A549 (cell line): ENCODE measurements at regions not wholly inside any gene's neighbourhood (a gene's known extent, or its start where the extent isn't known, plus 50 kb on each side); places are given as distances from the start of the nearest gene placed in this dataset.

Source experiments
- ATAC-seq, 2 experiments: fragments of 200-7000 bp in 1 of 2; fragments of >200 bp in 1 of 2; cut with Nextera tagmentation in 1 of 2; cut with Tn5 transposase in 1 of 2; 3 replicates each; pipeline versions ENCODE4 v1.8.0 to v1.9.1; 2018 to 2020; ENCODE audit warnings: mild to moderate bottlenecking in 1 of 2, moderate library complexity in 1 of 2
- CTCF ChIA-PET: fragments of 300-600 bp; sonication (Branson Sonifier 250); formaldehyde crosslinking; extraction: SDS; loops from one replicate; lab custom pipeline; 2021; ENCODE audit warnings: antibody characterized with exemption, inconsistent platforms; lab: Yijun Ruan, JAX
- POLR2A ChIA-PET: fragments of 350-600 bp; formaldehyde crosslinking; extraction: SDS; loops from one replicate; lab custom pipeline; 2021; ENCODE audit warnings: antibody characterized with exemption, inconsistent platforms; lab: Yijun Ruan, JAX
- DNase-seq, 2 experiments: peaks; one replicate each; pipeline versions ENCODE4 v3.0.0 to v3.0.0-alpha.2; 2011 to 2016; ENCODE audit warnings: low read depth in 1 of 2, low spot score in 1 of 2
- FAIRE-seq: peaks from 2 replicates; lab custom pipeline; 2011; peaks lifted over from hg19 to GRCh38; lab: Jason Lieb, UNC
- H3K27ac ChIP-seq, 2 experiments: fragments of >200 bp; sonication (Bioruptor Twin); formaldehyde crosslinking; 3 replicates each; pipeline ENCODE4 v1.5.1; 2016 to 2017
- H3K4me1 ChIP-seq: fragments of >200 bp; sonication (Bioruptor Twin); formaldehyde crosslinking; 3 replicates; pipeline ENCODE4 v1.6.1; 2016
- H3K4me2 ChIP-seq: fragments of >200 bp; sonication (Bioruptor Twin); formaldehyde crosslinking; 3 replicates; pipeline ENCODE4 v1.6.1; 2016
- H3K4me3 ChIP-seq: fragments of >200 bp; sonication (Bioruptor Twin); formaldehyde crosslinking; 3 replicates; pipeline ENCODE4 v1.5.1; 2016
- H3K9me3 ChIP-seq: fragments of >200 bp; sonication (Bioruptor Twin); formaldehyde crosslinking; 3 replicates; pipeline ENCODE4 v1.6.1; 2016
- CBX8 ChIP-seq: fragments of 200-600 bp; sonication (generic); IDR thresholded peaks from 2 replicates; pipeline ENCODE4 v1.6.1; 2016
- CEBPB ChIP-seq, 2 experiments: fragments of >200 bp in 1 of 2; sonication (Bioruptor Twin) in 1 of 2; formaldehyde crosslinking in 1 of 2; IDR thresholded peaks; 2 replicates each; pipeline ENCODE4 v1.6.1; 2012 to 2016
- CHD4 ChIP-seq: fragments of 200-600 bp; sonication (generic); IDR thresholded peaks from 2 replicates; pipeline ENCODE4 v1.6.1; 2016; ENCODE audit warnings: antibody characterized with exemption, mild to moderate bottlenecking, borderline replicate concordance
- EHF ChIP-seq: fragments of 250-450 bp; sonication (Bioruptor Pico); IDR thresholded peaks from 2 replicates; pipeline ENCODE4 v1.5.0; 2020; ENCODE audit warnings: mild to moderate bottlenecking
- ESRRA ChIP-seq: fragments of 150-350 bp; IDR thresholded peaks from 2 replicates; pipeline ENCODE4 v1.6.1; 2014; ENCODE audit warnings: mild to moderate bottlenecking, low read length, borderline replicate concordance
- GATA3 ChIP-seq: IDR thresholded peaks from 2 replicates; pipeline ENCODE4 v1.6.1; 2012; ENCODE audit warnings: borderline replicate concordance
- HOXA7 ChIP-seq: fragments of 250-450 bp; sonication (Bioruptor Pico); IDR thresholded peaks from 2 replicates; pipeline ENCODE4 v1.5.0; 2020; ENCODE audit warnings: mild to moderate bottlenecking, moderate library complexity
- HOXB13 ChIP-seq: fragments of 250-450 bp; sonication (Bioruptor Pico); IDR thresholded peaks from 2 replicates; pipeline ENCODE4 v1.5.0; 2020; ENCODE audit warnings: low read depth, mild to moderate bottlenecking, moderate library complexity
- JUNB ChIP-seq: fragments of >200 bp; sonication (Bioruptor Twin); formaldehyde crosslinking; IDR thresholded peaks from 2 replicates; pipeline ENCODE4 v1.6.1; 2016
- KDM5A ChIP-seq: fragments of 200-600 bp; sonication (generic); IDR thresholded peaks from 2 replicates; pipeline ENCODE4 v1.6.1; 2016; ENCODE audit warnings: antibody characterized with exemption, mild to moderate bottlenecking
- MAZ ChIP-seq: fragments of 150-350 bp; IDR thresholded peaks from 2 replicates; pipeline ENCODE4 v1.6.1; 2014; ENCODE audit warnings: antibody characterized with exemption, low read depth, low read length, borderline replicate concordance
- NR3C1 ChIP-seq: fragments of >200 bp; sonication (Bioruptor Twin); formaldehyde crosslinking; IDR thresholded peaks from 3 replicates; pipeline ENCODE4 v1.6.1; 2017
- POLR2AphosphoS2 ChIP-seq: conservative IDR thresholded peaks from 2 replicates; pipeline ENCODE4 v1.6.1; 2012; ENCODE audit warnings: low read length, improper control_type of control experiment, inconsistent platforms
- RARB ChIP-seq: fragments of 250-450 bp; sonication (Bioruptor Pico); IDR thresholded peaks from 2 replicates; pipeline ENCODE4 v1.8.0; 2021; ENCODE audit warnings: mild to moderate bottlenecking, moderate library complexity
- SMC3 ChIP-seq: fragments of >200 bp; sonication (Bioruptor Twin); formaldehyde crosslinking; IDR thresholded peaks from 3 replicates; pipeline ENCODE4 v1.6.1; 2018; ENCODE audit warnings: inconsistent platforms
- TFCP2L1 ChIP-seq: fragments of 250-450 bp; sonication (Bioruptor Pico); IDR thresholded peaks from 2 replicates; pipeline ENCODE4 v1.5.0; 2021; ENCODE audit warnings: mild to moderate bottlenecking
- ZC3H11A ChIP-seq: fragments of 450-650 bp; IDR thresholded peaks from 2 replicates; pipeline ENCODE4 v1.6.1; 2014; ENCODE audit warnings: antibody characterized with exemption, mild to moderate bottlenecking
- ZFP36 ChIP-seq: fragments of 450-650 bp; IDR thresholded peaks from 2 replicates; pipeline ENCODE4 v1.6.1; 2014; ENCODE audit warnings: borderline replicate concordance; ENCODE audit not compliant: partially characterized antibody
- WGBS: methylation state at CpG from one replicate; pipeline ENCODE4 v1.1.6; 2017; ENCODE audit errors: missing lambda C conversion rate; 5-methylcytosine and 5-hydroxymethylcytosine counted together
- TF ChIP-seq, protein P1 (sequence below): IDR thresholded peaks from 2 replicates; pipeline ENCODE4 v1.6.1; 2012; ENCODE audit warnings: low read depth, borderline replicate concordance
- TF ChIP-seq, protein P2 (sequence below): IDR thresholded peaks from 2 replicates; pipeline ENCODE4 v1.6.1; 2012
- TF ChIP-seq, protein P3 (sequence below): fragments of 250-450 bp; sonication (Bioruptor Pico); IDR thresholded peaks from 2 replicates; pipeline ENCODE4 v1.5.0; 2020; ENCODE audit warnings: low read depth, mild to moderate bottlenecking, moderate library complexity

DNA sequence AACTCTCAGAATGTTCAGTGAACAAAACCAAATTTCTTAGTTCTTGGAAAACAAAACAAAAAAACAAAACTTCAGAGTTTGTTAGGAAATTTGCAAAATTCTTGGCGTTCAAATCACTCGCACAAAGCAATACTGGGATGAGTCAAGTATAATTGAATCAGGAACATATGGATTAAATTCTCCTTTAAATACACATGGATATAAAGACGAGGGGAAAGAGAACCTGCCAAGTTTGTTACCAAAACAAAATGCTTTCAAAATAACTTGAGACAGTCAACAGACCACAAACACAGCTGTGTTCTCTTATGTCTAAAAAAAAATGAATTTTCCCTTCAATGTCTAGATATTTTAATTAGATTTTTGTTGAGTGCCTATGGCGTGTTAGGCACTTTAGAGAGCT is 93.5 kb upstream of the MPP7 start:
- no peak overlapping the region for H3K27ac ChIP-seq
- ATAC-seq (no peak), FAIRE-seq (no peak), DNase-seq (no peak)
- TF ChIP-seq HOXB13 (CRISPR knock-in tag), result no peak
- 51% methylated on average over 4 of the region's 4 CpGs for WGBS
- CTCF ChIA-PET, result interaction anchor here (1.2 to 1.6 kb wide), 3 partner anchors 10 to 145 kb away, joined by 4 to 10 read pairs (median 9); no protein-coding TSS in a partner anchor
- POLR2A ChIA-PET, result no interaction called here
- H3K4me3 ChIP-seq, result no peak overlapping the region
- no peaks in the 10 kb centered on the region for H3K4me1 ChIP-seq
- H3K9me3 ChIP-seq, result no peaks in the 10 kb centered on the region
- H3K4me2 ChIP-seq, result no peak overlapping the region

DNA sequence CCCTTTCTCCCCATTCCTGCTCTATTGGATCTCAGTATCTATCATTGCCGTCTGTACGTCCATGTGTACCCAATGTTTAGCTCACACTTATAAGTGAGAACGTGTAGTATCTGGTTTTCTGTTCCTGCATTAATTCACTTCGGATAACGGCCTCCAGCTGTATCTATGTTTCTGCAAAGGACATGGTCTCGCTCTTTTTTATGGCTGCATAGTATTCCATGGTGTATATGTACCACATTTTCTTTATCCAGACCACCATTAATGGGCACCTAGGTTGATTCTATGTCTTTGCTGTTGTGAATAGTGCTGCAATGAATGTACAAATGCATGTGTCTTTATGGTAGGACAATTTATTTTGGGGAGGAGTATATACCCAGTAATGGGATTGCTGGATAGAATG is 94.4 kb upstream of the MPP7 start:
- Histone ChIP-seq H3K4me2 (no peak overlapping the region), H3K27ac (no peak overlapping the region), H3K9me3 (no peaks in the 10 kb centered on the region), H3K4me3 (no peak overlapping the region), H3K4me1 (no peaks in the 10 kb centered on the region)
- ChIA-PET POLR2A (no interaction called here), CTCF (interaction anchor here (1.2 to 1.6 kb wide), 3 partner anchors 11 to 951 kb away, joined by 3 to 10 read pairs (median 4); no protein-coding TSS in a partner anchor)
- no peak for FAIRE-seq
- TF ChIP-seq HOXA7 (no peak), EHF (CRISPR knock-in tag) (no peak), CBX8 (no peak), ESRRA (no peak), CEBPB (IDR thresholded peaks at IDR 0.05) (no peak), POLR2AphosphoS2 (no peak), KDM5A (no peak), ZFP36 (no peak), HOXB13 (CRISPR knock-in tag) (no peak), MAZ (no peak), ZC3H11A (no peak), NR3C1 (no peak)
- TF ChIP-seq, protein P1, sequence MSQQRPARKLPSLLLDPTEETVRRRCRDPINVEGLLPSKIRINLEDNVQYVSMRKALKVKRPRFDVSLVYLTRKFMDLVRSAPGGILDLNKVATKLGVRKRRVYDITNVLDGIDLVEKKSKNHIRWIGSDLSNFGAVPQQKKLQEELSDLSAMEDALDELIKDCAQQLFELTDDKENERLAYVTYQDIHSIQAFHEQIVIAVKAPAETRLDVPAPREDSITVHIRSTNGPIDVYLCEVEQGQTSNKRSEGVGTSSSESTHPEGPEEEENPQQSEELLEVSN, result no peak
- TF ChIP-seq, protein P2, sequence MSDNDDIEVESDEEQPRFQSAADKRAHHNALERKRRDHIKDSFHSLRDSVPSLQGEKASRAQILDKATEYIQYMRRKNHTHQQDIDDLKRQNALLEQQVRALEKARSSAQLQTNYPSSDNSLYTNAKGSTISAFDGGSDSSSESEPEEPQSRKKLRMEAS, result no peak
- TF ChIP-seq, protein P3, sequence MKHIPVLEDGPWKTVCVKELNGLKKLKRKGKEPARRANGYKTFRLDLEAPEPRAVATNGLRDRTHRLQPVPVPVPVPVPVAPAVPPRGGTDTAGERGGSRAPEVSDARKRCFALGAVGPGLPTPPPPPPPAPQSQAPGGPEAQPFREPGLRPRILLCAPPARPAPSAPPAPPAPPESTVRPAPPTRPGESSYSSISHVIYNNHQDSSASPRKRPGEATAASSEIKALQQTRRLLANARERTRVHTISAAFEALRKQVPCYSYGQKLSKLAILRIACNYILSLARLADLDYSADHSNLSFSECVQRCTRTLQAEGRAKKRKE (CRISPR knock-in tag), result no peak
- no peak for ATAC-seq
- DNase-seq, result no peak
- WGBS, result 37% methylated on average over 6 of the region's 6 CpGs

DNA sequence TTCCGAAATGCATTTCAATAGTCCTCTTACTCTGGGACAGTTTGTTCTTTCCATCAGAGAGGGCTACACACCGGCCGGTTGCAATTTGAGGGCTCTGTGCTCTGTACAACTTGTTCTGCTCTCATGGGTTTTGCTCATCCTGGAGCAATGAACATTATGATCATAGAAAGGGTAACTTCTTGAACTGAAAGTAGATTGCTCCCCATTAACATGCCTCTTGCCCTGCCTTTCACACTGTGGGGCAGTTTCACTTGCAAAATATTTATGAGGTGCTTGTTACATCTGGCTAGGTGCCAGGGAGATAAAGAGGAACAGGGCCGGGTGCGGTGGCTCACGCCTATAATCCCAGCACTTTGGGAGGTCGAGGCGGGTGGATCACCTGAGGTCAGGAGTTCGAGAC is 97.3 kb upstream of the MPP7 start:
- DNase-seq, result no peak
- Histone ChIP-seq H3K9me3 (no peaks in the 10 kb centered on the region), H3K4me1 (no peaks in the 10 kb centered on the region), H3K4me3 (no peak overlapping the region), H3K27ac (no peak overlapping the region), H3K4me2 (no peak overlapping the region)
- ChIA-PET CTCF (interaction anchor here (0.6 to 1.9 kb wide), 2 partner anchors 19 to 156 kb away, joined by 3 to 7 read pairs; no protein-coding TSS in a partner anchor), POLR2A (no interaction called here)
- TF ChIP-seq SMC3 (no peak), ZC3H11A (no peak), ESRRA (no peak), JUNB (no peak), CHD4 (no peak), TFCP2L1 (CRISPR knock-in tag) (no peak), RARB (CRISPR knock-in tag) (no peak), CEBPB (IDR thresholded peaks at IDR 0.05) (no peak), GATA3 (no peak), HOXA7 (no peak), POLR2AphosphoS2 (no peak), KDM5A (no peak)
- FAIRE-seq, result no peak
- WGBS, result 70% methylated on average over 9 of the region's 9 CpGs
- no peak for ATAC-seq
